ENCODE measurements at regions not wholly inside any gene's neighbourhood (a gene's known extent, or its start where the extent isn't known, plus 50 kb on each side); places are given as distances from the start of the nearest gene placed in this dataset.

DNA sequence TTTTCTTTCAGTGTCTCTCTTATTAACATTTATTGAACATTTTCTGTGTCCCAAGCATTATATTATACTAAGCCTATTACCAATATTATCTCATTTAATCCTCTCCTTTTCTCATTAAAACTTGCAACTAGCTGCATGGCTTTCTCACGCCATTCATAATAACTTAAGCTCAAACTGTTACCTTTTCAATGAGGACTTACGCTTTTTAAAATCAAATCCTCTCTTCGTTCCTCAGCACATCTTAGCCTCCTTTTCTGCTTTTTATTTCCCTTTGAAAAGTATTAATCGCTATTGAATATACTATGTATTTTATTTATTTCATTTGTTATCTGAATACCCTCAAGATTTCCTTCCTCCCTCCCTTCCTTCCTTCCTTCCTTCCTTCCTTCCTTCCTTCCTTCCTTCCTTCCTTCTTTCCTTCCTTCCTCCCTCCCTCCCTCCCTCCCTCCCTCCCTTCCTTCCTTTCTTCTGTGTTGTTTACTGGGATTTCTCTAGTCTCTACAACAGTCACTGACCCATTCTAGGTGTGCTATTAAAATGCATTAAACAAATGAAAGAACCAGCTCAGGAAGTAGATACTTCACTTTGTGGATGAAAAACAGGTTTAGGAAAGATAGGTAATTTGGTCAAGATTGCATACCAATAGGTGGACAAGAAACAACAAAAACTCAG is 294.1 kb upstream of the TUT7 start:
- ChIA-PET POLR2A (no interaction called here), CTCF (no interaction called here)
- DNase-seq, result no peak
- no peaks in the 10 kb centered on the region for H3K27me3 ChIP-seq (ENCODE audit: control insufficient read depth in 2 of 2, insufficient read depth in 2 of 2, low read length in 2 of 2)
- H3K4me1 ChIP-seq (ENCODE audit: control insufficient read depth in 2 of 2, insufficient read depth in 2 of 2, low read length in 2 of 2), result no peaks in the 10 kb centered on the region
- H3K9me3 Mint-ChIP-seq, result no peaks in the 10 kb centered on the region
- H3K27me3 Mint-ChIP-seq, result peaks cover 0 to 17% (median 8%) of the 10 kb centered on the region in 5 donors
- H3K4me3 Mint-ChIP-seq, result no peak overlapping the region
- intact Hi-C loops (cut with micrococcal nuclease), result no loop called here
- H3K27ac ChIP-seq (ENCODE audit: low read depth, low read length), result no peak overlapping the region
- no peak overlapping the region for H3K27ac Mint-ChIP-seq
- H3K36me3 ChIP-seq (ENCODE audit: control insufficient read depth in 2 of 3, insufficient read depth in 3 of 3, low read length in 3 of 3), result no peaks in the 10 kb centered on the region
- H3K36me3 Mint-ChIP-seq, result no peaks in the 10 kb centered on the region
- no peak for ATAC-seq
- no peak overlapping the region for H3K4me3 ChIP-seq (ENCODE audit: low read length)
- no peaks in the 10 kb centered on the region for H3K4me1 Mint-ChIP-seq
- H3K9me3 ChIP-seq (ENCODE audit: control insufficient read depth in 2 of 3, low read length in 3 of 3), result no peaks in the 10 kb centered on the region

- CTCF ChIA-PET, result no interaction called here
- POLR2A ChIA-PET, result no interaction called here
- H3K27ac Mint-ChIP-seq, result no peak overlapping the region
- DNase-seq (no peak), ATAC-seq (no peak)
- peaks cover 0 to 3% (median 0%) of the 10 kb centered on the region in 11 donors for H3K9me3 Mint-ChIP-seq
- intact Hi-C loops (cut with micrococcal nuclease), result no loop called here
- H3K9me3 ChIP-seq (ENCODE audit: control insufficient read depth in 2 of 3, low read length in 3 of 3), result no peaks in the 10 kb centered on the region
- no peaks in the 10 kb centered on the region for H3K27me3 ChIP-seq (ENCODE audit: control insufficient read depth in 2 of 2, insufficient read depth in 2 of 2, low read length in 2 of 2)
- H3K27me3 Mint-ChIP-seq, result peaks cover 0 to 4% (median 0%) of the 10 kb centered on the region in 5 donors
- H3K36me3 ChIP-seq (ENCODE audit: control insufficient read depth in 2 of 3, insufficient read depth in 3 of 3, low read length in 3 of 3), result no peaks in the 10 kb centered on the region
- H3K36me3 Mint-ChIP-seq, result no peaks in the 10 kb centered on the region
- no peak overlapping the region for H3K4me3 Mint-ChIP-seq
- H3K4me3 ChIP-seq (ENCODE audit: low read length), result no peak overlapping the region
- no peaks in the 10 kb centered on the region for H3K4me1 ChIP-seq (ENCODE audit: control insufficient read depth in 2 of 2, insufficient read depth in 2 of 2, low read length in 2 of 2)
- no peak overlapping the region for H3K27ac ChIP-seq (ENCODE audit: low read depth, low read length)
- no peaks in the 10 kb centered on the region for H3K4me1 Mint-ChIP-seq
These were observed 291.1 kb upstream of the TUT7 start for GRCh38 chr9:86645303-86645702.

DNA sequence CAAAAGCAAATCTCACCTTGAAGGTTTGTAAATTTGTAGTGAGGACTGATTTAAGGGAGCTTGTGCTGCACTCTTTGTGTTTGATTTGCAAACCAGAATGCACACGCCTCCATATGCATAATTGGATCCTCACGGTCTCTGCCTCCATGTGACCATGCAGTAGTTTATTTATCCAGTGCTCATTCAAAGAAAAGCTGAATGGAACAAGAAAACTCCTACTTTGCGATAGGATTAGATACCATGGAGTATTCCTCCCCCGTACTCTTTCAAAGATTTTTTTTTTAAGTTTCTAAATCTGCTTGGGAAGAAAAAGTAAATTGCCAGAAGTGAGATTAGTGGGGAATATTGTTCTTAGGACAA is 290.4 kb upstream of the TUT7 start:
- Mint-ChIP-seq H3K4me3 (no peak overlapping the region), H3K4me1 (no peaks in the 10 kb centered on the region), H3K9me3 (peaks cover 0 to 3% (median 0%) of the 10 kb centered on the region in 11 donors), H3K36me3 (no peaks in the 10 kb centered on the region), H3K27me3 (no peaks in the 10 kb centered on the region), H3K27ac (no peak overlapping the region)
- ChIA-PET POLR2A (interaction anchor here (0.6 kb wide), 1 partner anchor 32 kb away, joined by 4 read pairs; no protein-coding TSS in a partner anchor), CTCF (no interaction called here)
- intact Hi-C loops (cut with micrococcal nuclease), result no loop called here
- DNase-seq (no peak), ATAC-seq (no peak)
- no peak overlapping the region for H3K27ac ChIP-seq (ENCODE audit: low read depth, low read length)
- no peaks in the 10 kb centered on the region for H3K27me3 ChIP-seq (ENCODE audit: control insufficient read depth in 2 of 2, insufficient read depth in 2 of 2, low read length in 2 of 2)
- H3K4me3 ChIP-seq (ENCODE audit: low read length), result no peak overlapping the region
- H3K4me1 ChIP-seq (ENCODE audit: control insufficient read depth in 2 of 2, insufficient read depth in 2 of 2, low read length in 2 of 2), result no peaks in the 10 kb centered on the region
- no peaks in the 10 kb centered on the region for H3K9me3 ChIP-seq (ENCODE audit: control insufficient read depth in 2 of 3, low read length in 3 of 3)
- no peaks in the 10 kb centered on the region for H3K36me3 ChIP-seq (ENCODE audit: control insufficient read depth in 2 of 3, insufficient read depth in 3 of 3, low read length in 3 of 3)

DNA sequence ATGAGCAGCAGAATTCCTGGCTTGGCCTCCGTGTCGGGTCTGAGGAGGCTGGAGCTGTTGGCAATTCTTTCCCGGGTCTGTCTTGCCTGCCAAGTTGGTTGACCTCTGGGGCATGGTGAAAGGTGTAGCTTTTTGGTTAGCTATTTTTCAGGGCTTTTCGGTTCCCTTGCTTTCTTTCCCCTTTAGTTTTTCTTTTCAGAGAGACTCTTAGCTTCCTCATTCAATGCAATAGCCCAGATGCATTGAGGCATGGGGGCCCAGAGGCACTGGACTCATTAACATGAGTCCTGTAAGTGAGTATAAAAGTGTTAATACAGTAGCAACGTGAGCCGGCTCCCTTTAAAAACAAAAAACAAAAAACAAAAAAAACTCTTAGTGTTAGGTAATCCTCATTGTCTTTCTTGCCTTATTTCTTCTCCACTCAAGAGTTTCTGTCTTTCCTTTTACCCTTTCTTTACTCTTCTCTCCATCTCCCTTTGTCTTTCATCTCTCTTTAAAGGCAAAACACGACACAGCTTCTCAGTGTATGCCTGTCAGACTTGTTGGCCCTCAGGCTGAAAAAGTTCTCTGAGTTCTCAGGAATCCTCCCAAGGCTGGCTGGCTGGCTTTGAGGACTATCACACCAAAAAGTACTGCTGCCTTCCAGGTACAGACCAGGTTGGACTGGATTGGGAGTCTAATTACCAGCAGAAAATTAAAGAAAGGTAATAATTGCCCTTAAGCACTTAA is 289.9 kb upstream of the TUT7 start:
- DNase-seq (no peak), ATAC-seq (no peak)
- Mint-ChIP-seq H3K36me3 (no peaks in the 10 kb centered on the region), H3K4me3 (no peak overlapping the region), H3K4me1 (no peaks in the 10 kb centered on the region), H3K27me3 (no peaks in the 10 kb centered on the region), H3K27ac (no peak overlapping the region), H3K9me3 (peaks cover 0 to 3% (median 0%) of the 10 kb centered on the region in 11 donors)
- intact Hi-C loops (cut with micrococcal nuclease), result no loop called here
- no peaks in the 10 kb centered on the region for H3K9me3 ChIP-seq (ENCODE audit: control insufficient read depth in 2 of 3, low read length in 3 of 3)
- no peaks in the 10 kb centered on the region for H3K4me1 ChIP-seq (ENCODE audit: control insufficient read depth in 2 of 2, insufficient read depth in 2 of 2, low read length in 2 of 2)
- H3K27ac ChIP-seq (ENCODE audit: low read depth, low read length), result no peak overlapping the region
- H3K36me3 ChIP-seq (ENCODE audit: control insufficient read depth in 2 of 3, insufficient read depth in 3 of 3, low read length in 3 of 3), result no peaks in the 10 kb centered on the region
- H3K27me3 ChIP-seq (ENCODE audit: control insufficient read depth in 2 of 2, insufficient read depth in 2 of 2, low read length in 2 of 2), result no peaks in the 10 kb centered on the region
- ChIA-PET CTCF (no interaction called here), POLR2A (interaction anchor here (0.6 kb wide), 2 partner anchors 32 to 585 kb away, joined by 3 to 4 read pairs; no protein-coding TSS in a partner anchor)
- H3K4me3 ChIP-seq (ENCODE audit: low read length), result no peak overlapping the region

GRCh38 chr9:86642721-86643120 is 288.5 kb upstream of the TUT7 start:
- peaks cover 0 to 1% (median 0%) of the 10 kb centered on the region in 5 donors for H3K27me3 Mint-ChIP-seq
- H3K36me3 Mint-ChIP-seq, result no peaks in the 10 kb centered on the region
- ATAC-seq, result no peak

DNA sequence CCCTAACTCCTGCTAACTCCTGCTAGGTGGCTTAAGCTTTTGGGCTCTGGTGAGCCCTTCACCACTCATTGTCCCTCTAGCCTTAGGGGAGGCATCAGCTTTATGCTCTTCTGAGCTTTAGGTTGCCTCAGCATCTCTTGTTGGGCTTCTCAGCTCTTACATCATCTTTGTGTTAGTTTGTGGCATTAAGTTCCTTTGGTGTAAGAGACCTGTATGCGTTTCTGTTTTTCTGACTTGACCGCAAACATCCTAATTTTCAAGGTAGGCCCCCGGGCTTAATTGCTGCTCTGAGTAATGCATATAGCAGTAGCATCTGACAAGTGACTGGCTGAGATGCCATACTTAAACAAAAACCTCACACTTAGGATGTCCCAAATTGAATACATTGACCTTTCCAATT is 287.8 kb upstream of the TUT7 start:
- DNase-seq (no peak), ATAC-seq (no peak)
- Histone ChIP-seq H3K4me1 (ENCODE audit: control insufficient read depth in 2 of 2, insufficient read depth in 2 of 2, low read length in 2 of 2) (no peaks in the 10 kb centered on the region), H3K27ac (ENCODE audit: low read depth, low read length) (no peak overlapping the region), H3K27me3 (ENCODE audit: control insufficient read depth in 2 of 2, insufficient read depth in 2 of 2, low read length in 2 of 2) (no peaks in the 10 kb centered on the region), H3K9me3 (ENCODE audit: control insufficient read depth in 2 of 3, low read length in 3 of 3) (no peaks in the 10 kb centered on the region), H3K36me3 (ENCODE audit: control insufficient read depth in 2 of 3, insufficient read depth in 3 of 3, low read length in 3 of 3) (no peaks in the 10 kb centered on the region), H3K4me3 (ENCODE audit: low read length) (no peak overlapping the region)
- Mint-ChIP-seq H3K27me3 (peaks cover 0 to 7% (median 6%) of the 10 kb centered on the region in 5 donors), H3K4me3 (no peak overlapping the region), H3K27ac (no peak overlapping the region), H3K36me3 (no peaks in the 10 kb centered on the region), H3K4me1 (no peaks in the 10 kb centered on the region), H3K9me3 (peaks cover 0 to 3% (median 0%) of the 10 kb centered on the region in 11 donors)
- intact Hi-C loops (cut with micrococcal nuclease), result no loop called here
- ChIA-PET CTCF (no interaction called here), POLR2A (no interaction called here)

More at GRCh38 chr9:86642721-86643120, 288.5 kb upstream of the TUT7 start:
- H3K4me3 ChIP-seq (ENCODE audit: low read length), result no peak overlapping the region
- no peaks in the 10 kb centered on the region for H3K36me3 ChIP-seq (ENCODE audit: control insufficient read depth in 2 of 3, insufficient read depth in 3 of 3, low read length in 3 of 3)
- peaks cover 0 to 3% (median 0%) of the 10 kb centered on the region in 11 donors for H3K9me3 Mint-ChIP-seq
- DNase-seq, result no peak
- H3K27ac ChIP-seq (ENCODE audit: low read depth, low read length), result no peak overlapping the region
- H3K4me3 Mint-ChIP-seq, result no peak overlapping the region
- no peak overlapping the region for H3K27ac Mint-ChIP-seq
- no peaks in the 10 kb centered on the region for H3K4me1 ChIP-seq (ENCODE audit: control insufficient read depth in 2 of 2, insufficient read depth in 2 of 2, low read length in 2 of 2)
- no peaks in the 10 kb centered on the region for H3K4me1 Mint-ChIP-seq
- H3K27me3 ChIP-seq (ENCODE audit: control insufficient read depth in 2 of 2, insufficient read depth in 2 of 2, low read length in 2 of 2), result no peaks in the 10 kb centered on the region
- ChIA-PET POLR2A (no interaction called here), CTCF (no interaction called here)
- intact Hi-C loops (cut with micrococcal nuclease), result no loop called here
- no peaks in the 10 kb centered on the region for H3K9me3 ChIP-seq (ENCODE audit: control insufficient read depth in 2 of 3, low read length in 3 of 3)

GRCh38 chr9:86639899-86640379 is 285.7 kb upstream of the TUT7 start:
- Histone ChIP-seq H3K27me3 (ENCODE audit: control insufficient read depth in 2 of 2, insufficient read depth in 2 of 2, low read length in 2 of 2) (no peaks in the 10 kb centered on the region), H3K9me3 (ENCODE audit: control insufficient read depth in 2 of 3, low read length in 3 of 3) (no peaks in the 10 kb centered on the region), H3K36me3 (ENCODE audit: control insufficient read depth in 2 of 3, insufficient read depth in 3 of 3, low read length in 3 of 3) (no peaks in the 10 kb centered on the region), H3K4me1 (ENCODE audit: control insufficient read depth in 2 of 2, insufficient read depth in 2 of 2, low read length in 2 of 2) (no peaks in the 10 kb centered on the region), H3K27ac (ENCODE audit: low read depth, low read length) (no peak overlapping the region), H3K4me3 (ENCODE audit: low read length) (no peak overlapping the region)
- Mint-ChIP-seq H3K9me3 (peaks cover 0 to 3% (median 0%) of the 10 kb centered on the region in 11 donors), H3K36me3 (no peaks in the 10 kb centered on the region), H3K27me3 (peaks cover 5 to 20% (median 17%) of the 10 kb centered on the region in 5 donors), H3K4me1 (no peaks in the 10 kb centered on the region), H3K27ac (no peak overlapping the region), H3K4me3 (no peak overlapping the region)
- CTCF ChIA-PET, result no interaction called here
- no peak for DNase-seq
- intact Hi-C loops (cut with micrococcal nuclease), result loop anchor here in 1 of 2 donors (5.0 kb wide), 1 partner anchor 682 kb away; no protein-coding TSS in a partner anchor
- POLR2A ChIA-PET, result no interaction called here
- no peak for ATAC-seq
